ENCODE measurements at regions not wholly inside any gene's neighbourhood (a gene's known extent, or its start where the extent isn't known, plus 50 kb on each side); places are given as distances from the start of the nearest gene placed in this dataset.
"Not testable (repeated sequence)": the region's sequence is repeated elsewhere in the genome, so short reads cannot be mapped to it uniquely, and the experiment has no call there.

DNA sequence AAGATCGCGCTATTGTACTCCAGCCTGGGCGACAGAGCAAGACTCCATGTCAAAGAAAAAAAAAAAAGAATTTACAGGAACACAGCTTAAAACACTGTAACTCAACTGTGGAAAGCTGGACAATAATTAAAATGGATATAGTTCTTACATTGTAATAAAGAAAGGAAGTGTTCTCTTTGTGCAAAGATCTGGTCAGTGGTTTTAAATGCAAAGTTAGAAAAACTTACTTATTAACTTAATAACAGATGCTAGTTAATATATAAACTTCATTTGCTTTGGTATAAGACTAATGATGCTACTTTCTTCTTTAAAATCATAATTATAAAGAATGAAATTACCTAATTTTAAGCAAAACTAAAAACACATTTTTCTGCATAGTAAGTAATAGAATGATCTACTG lies 2024.1 kb upstream of the TENM3 start:
- no peak for DNase-seq

DNA sequence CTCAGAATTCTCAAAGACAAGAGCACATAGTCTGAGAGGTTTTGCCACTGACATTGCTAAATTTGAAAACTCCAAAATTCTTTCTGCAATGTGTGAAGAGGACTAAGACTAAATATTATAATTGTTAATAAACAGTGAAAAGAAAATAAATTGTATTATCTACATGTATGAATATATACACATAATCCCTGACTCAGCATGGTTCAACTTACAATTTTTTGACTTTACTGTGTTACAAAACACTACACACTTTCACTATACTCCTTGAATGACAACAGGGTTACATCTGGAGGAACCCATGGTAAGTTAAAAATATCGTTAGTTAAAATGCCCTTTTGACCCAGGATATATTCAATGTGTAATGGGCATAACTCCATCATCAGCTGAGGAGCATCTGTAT lies 2017.2 kb upstream of the TENM3 start:
- no peak for DNase-seq

DNA sequence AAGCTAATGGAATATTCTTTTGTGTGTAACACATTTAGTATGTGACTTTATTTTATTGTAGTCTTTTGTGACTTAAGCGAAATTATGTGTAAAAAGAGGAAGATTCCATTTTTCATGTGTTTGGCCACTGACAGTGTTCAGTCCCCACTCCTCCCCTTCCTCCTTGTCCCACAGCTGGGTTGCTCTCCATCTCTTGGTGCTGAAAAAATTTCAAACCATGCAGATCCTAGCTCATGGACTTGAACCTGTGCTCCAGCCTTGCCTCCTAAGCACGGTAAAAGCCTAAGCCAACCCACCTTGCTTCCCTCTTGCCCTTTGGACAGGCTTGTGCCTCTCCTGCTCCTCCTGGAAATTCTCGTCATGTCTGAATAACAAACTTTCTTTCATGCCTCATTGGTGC lies 2008.5 kb upstream of the TENM3 start:
- DNase-seq = no peak

DNA sequence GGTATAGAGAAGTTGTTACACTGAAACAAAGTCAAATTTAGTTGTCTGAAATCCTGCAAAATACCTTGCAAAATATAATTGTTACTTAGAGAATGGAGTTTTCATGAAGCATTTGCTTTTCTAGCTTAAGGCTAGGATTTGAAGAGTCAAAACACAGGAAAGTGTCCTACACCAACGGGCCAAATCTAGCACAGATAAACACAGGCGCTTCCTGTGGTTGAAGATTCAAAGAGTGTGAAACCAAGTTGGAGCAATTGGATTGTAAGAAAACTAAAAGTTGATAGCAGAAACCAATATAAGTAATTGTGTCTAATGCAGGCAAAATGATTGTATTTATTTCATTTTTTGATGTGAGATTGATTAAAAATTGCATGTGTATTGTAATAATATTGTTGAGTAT lies 2002.5 kb upstream of the TENM3 start:
- DNase-seq = no peak

DNA sequence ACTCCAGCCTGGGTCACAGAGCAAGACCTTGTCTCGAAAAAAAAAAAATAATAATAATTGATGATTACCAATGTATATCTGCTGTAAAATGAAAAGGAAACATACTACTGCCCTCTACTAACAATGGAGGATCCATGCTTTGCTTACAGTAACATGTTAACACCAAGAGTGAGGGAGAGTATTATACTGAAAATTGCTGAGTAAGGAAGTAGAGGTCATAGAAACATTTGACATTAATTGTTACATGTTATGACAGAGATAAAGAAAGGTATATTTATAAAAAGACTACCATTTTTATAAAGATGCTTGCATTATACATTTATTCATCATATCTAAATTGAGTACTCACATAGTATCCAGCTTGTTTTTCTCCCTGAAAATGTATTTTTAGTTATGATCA lies 1989.8 kb upstream of the TENM3 start:
- DNase-seq = no peak

DNA sequence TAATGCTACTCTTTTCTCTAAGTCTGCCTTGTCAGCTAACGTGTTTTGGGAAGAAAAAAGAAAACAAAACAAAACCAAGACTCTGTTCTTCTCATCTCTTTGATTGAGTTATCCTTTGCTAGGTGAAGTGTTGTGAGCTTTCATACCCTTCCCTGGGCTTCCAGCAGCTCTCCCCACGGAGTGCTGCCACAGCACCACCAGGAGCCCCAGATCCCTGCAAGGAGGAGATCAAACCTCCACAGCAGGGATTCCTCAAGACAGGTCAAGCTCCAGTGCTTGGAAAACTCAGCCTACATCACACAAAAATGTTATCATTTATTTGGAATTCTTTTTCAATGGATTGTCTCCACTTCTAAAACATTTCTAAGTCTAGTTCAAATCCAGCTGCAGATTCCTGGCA lies 1981.9 kb upstream of the TENM3 start:
- DNase-seq = no peak

DNA sequence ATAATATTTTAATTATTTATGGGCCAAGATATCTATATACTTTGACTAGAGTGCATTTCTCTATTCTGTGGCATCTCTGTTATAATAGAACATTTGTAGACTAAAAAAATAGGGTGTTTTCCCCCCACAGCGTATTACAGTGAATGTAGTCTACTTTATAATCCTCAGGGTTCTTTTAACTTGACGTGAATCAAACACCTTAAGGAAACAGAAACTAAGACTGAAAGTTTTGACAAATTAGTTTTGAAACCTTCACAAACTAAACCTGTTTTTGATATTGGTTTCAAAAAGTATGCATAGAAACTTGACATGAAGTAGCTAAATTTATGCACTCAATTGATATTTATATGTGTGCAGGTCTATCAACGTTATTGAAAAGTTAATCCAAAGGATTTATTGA lies 1963.1 kb upstream of the TENM3 start:
- DNase-seq = no peak

DNA sequence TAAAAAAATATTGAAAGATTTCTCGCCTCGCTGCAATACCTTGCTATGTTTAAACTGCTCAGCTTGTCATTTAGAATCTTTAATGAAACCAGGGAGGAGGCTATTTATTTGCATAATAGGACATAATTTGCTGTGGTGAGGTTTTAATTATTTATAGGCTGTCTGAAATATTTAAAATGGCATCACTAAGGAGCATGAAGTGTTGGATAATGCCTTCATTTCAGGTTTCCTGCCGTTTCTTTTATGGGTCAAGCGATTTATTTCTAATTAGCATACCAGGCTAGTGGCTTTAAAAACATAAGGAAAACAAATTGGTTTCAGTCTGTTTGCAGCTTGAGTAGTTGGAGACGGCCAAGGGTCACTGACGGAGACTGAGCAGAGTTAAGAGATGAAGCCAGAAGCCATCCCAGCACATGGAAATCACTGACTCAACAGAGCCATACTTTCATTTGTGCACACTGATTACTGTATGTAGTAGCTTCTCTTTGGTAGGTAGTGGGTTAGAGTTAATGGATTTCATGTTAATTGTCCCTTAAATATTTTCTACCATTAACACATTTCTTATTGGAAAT lies 1962.4 kb upstream of the TENM3 start:
- no peak for DNase-seq

DNA sequence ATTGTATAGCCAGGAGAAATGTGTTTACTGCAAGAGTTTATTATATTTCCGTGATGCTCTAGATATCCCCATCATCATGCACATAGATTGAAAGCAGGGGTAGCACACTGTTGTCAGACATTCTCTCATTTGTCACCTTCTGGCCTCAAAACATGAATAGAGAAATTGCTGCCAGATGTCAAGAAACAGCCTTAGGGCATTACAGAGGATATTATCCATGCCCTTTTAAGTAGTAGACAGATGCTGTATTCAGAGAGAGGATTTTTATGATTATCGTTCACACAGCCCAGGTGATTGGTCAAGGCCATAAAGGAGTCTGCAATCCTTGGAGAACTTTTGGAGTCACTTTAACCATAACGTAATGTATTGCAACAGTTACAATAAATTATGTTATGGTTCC lies 1961.5 kb upstream of the TENM3 start:
- DNase-seq = no peak

DNA sequence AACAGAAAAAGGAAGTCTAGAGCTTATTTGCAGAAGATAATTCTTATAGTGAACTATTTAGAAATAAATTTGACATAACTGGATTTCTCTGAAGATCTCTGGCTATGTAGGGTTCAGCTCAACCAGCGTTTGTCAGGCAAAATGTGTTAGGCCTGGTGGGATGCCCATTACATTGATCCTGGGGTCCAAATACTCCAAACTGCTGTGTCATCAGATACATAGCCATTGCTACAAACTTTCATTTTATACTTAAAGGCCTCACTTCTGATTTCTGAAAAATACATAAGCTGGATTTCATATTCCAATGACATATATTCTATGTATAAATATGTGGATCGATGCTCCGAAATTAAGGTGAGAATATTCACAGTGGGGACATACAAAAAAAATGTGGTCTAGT lies 1958.9 kb upstream of the TENM3 start:
- no peak for DNase-seq

DNA sequence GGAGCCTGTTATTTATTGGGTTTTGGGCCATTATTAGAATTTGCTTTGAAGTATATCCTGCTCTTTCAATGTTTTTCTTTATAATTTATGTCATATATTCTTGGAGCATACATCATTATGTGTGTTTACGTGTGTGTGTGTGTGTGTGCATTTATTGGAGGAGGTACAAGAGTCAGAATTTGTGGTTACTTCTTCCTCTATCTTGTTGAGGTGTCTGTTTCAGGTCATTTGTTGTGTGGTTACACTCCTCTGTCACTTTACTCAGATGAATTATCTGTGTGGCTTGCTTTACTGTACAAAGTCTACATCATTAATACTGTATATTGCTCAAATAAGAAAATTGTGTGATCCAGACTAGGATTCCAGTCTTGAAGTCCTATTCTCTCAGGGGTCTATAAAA lies 1957.4 kb upstream of the TENM3 start:
- no peak for DNase-seq

DNA sequence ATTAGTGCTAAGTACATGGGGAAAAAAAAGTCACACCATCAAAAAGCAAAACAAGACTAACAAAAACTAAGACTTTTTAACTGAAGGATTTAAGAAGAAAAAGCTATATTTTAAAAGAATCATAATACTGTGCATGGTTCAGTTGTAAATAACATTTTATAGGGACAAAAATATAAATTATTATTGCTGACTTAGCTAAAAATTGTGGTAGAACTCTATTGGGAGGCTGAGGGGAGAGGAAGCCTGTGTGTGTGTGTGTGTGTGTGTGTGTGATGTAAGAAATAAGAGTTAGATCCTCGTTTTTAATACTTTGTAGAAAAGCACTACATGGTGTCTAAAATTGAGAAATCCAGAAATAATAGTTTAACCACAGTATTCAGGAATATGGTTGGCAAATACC lies 1950.9 kb upstream of the TENM3 start:
- DNase-seq = no peak

DNA sequence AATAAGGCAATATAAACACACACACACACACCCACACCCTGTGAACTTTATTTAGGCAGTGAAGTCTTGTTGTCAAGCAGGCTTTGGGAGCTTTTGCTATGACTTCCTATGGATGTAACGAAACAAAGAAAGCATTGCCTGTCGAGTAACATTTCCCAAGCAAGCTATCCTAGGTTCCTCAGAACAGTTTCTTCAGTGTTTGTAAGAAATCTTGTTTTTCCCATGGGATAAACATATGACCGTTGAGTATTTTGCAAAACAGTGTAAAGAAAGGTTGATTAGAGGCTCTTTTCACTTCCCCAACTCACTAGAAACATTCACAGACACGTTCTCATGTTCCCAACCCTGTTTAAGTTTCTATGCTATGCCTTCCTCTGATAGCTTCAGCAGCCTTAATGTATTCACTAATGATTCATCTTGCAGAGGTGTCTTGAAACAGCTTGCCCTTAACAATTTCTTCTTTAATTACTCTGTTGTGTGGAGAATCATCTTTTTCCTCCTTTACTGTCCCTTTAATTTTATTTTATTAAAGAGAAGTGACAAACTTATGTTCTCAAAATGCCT lies 1947.1 kb upstream of the TENM3 start:
- DNase-seq = no peak

DNA sequence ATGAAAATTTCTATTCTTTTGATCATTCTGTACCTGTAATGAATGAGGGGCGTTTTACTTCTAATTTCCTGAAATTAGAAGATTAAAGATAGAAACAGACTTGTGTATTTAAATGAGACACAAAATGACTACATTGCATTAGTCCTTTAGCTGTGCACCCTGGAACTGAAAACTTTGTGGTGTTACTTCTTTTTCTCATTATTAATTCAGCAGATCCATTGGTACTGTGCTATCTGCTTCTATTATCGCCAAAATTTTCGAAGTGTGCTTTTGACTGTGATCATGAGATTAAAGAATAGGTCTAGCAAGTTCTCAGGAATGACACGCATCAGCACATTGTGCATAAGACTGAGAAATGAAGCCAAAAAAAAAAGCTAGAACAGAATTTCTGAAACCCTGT lies 1938.9 kb upstream of the TENM3 start:
- DNase-seq = no peak

DNA sequence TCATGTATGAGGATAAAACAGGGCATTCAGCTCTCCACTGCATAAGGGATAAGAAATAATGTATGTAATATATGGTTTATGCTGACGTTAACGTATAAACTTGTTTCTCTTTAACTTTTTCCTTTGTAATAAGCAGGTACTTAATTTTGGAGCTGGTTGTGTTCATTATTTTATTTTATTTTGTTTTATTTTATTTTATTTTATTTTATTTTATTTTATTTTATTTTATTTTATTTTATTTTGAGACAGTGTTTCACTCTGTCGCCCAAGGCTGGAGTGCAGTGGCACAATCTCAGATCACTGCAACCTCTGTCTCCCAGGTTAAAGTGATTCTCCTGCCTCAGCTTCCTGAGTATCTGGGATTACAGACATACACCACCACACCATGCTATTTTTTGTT lies 1932.6 kb upstream of the TENM3 start:
- DNase-seq = no peak

DNA sequence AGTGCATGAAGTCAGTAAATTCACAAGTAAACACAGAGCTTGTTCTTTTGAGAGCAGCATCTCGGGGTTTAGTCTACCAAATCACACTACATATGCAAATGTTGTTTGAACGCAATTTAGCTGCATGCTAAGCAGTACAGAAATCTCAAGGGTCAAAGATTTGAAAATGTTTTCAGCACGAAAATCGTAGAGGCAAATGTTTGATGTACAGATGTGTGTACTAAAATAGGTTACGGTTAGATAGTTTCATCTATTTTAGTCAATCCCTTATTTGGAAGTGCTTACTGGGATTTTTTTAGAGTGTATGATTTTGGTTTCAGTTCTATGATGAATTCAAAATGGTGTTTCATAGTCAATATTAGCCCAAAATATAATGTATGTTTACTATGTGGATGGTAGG lies 1928.2 kb upstream of the TENM3 start:
- no peak for DNase-seq

DNA sequence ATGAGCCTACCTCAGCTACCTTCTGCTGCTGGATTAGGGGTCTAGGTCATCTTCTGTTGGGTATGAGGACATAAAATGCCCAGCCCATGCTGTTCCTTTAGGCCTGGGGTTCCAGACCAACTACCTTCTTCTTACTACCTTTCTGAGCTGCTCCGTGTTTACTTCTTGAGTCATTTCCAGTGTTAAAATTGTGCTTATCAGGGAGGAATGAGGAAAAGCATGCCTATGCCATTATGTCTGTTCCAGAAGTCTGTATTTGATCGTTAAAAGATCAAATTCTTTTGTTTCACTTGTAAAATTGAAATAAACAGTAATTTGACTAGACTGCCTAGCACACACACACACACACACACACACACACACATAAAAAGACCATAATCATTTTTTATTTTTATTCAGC lies 1912.7 kb upstream of the TENM3 start:
- no peak for DNase-seq

DNA sequence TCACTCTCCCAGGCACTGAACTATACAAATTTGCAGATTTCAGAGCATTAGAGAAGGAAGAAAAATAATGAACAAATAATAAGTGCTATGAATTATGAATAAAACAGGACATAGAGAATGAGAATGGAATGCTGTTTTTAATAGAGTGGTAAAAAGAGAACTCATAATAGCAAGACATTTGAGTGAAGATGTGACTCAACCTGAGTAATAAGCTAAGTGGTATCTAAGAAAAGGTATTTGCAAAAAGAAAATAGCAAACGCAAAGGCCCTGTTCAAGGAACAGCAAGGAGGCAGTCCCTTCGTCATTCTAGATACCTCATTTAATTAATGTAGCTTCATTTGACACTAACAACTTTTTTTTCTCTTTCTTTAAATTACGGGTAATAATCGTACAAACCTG lies 1910.0 kb upstream of the TENM3 start:
- no peak for DNase-seq

DNA sequence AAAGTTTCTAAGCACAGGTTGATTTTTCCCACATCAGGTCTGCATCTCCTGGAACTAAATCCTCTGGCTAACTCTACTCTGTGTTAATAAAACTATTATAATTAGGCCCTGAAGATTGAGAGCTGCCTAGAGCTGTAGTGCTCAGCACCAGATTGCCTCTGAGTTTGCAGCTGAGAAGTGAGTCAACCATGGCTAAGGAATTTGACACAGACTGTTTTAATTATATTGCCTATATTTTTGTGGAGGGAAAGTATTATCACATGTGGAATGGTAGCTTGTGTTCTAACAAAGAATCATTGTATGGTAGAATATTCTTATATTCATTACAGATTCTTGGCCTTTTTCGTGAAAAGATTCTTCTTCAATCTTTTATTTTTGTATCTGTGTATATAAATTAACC lies 1907.6 kb upstream of the TENM3 start:
- DNase-seq = no peak

DNA sequence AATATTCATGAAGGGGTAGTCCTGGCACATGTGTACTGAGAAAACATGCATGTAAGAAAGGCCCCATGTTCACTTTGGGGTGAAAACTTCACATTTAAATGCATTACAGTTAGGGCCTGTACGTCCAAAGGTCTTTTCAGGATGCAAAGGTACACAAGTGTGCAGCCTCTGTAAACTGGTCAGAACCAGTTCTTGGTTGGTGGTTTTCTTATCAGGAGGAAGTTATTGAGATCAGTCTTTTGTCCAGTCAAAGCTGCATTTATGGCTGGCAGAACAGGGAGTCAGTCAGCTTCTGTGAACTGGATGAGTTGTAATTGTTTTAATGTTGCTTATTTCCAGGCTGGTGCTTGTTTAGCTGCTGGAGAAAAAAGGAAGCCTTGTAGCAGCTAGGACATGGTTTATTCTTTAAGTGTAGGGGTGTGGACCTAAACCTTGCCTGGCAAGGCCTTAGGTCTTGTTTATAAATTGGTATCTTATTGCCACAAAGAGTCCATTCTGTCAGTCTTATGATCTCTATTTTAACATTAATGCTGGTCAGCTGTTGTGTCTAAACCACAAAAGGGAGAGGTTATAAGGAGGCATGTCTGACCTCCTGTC lies 1906.6 kb upstream of the TENM3 start:
- DNase-seq = no peak

DNA sequence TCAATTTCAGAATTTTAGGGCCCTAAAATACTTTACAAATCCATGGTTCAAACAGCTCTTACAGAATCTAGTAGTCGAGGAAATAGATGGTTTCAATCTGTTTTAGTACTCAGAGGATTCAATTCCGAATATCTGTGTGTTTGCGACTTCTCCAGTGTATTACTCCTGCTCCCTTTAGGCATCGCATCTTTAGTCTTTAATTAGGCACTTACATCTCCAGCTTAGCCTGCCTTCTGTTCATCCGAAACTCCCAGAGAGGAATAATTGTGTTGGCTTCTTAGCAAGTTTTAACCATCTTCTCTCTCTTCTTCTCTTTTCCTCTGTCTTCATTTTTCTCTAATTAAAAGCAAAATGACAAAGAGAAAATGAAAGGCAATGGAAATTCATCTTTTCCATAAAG lies 1901.3 kb upstream of the TENM3 start:
- no peak for DNase-seq

DNA sequence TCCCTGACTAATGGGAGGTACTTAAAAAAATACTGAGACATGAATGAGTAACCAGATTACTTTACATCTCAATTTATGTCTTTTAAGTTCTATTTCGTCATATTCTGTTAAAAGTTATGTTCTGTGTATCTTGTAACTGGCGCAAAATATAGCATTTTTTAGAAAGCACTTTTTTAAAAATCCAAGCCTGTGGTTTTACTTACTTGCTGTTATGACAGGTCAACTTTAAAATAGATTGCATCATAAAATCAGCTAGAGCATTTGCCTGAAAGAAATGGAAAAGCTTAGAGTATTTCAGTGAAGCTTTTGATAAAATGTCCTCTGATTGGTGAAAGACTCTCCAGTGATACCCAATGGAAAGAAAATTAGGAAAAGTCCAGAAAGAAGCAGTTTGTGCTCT lies 1892.3 kb upstream of the TENM3 start:
- DNase-seq = no peak

DNA sequence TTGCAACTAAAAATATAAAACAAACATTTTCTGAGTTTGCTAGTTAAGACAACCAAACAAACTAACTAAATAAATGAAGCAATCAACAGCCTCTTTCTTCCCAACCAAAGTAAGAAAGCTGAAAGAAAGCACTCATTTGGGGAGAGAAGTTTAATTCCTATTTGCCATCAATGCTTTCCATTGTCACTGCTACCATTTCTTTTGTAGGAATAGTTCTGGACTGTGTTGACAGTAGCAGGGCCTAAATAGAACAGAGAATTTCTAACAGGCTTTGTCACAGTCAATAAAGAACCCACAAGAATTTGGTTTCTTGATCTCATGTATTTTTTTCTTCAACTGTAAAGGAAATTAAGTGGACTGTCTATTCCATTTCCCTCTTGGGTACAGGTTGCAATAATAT lies 1886.4 kb upstream of the TENM3 start:
- no peak for DNase-seq

DNA sequence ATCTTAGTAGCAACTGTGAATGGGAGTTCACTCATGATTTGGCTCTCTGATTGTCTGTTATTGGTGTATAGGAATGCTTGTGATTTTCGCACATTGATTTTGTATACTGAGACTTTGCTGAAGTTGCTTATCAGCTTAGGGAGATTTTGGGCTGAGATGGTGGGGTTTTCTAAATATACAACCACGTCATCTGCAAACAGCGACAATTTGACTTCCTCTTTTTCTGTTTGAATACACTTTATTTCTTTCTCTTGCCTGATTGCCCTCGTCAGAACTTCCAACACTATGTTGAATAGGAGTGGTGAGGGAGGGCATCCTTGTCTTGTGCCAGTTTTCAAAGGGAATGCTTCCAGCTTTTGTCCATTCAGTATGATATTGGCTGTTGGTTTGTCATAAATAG lies 1883.1 kb upstream of the TENM3 start:
- DNase-seq = not testable (repeated sequence)

DNA sequence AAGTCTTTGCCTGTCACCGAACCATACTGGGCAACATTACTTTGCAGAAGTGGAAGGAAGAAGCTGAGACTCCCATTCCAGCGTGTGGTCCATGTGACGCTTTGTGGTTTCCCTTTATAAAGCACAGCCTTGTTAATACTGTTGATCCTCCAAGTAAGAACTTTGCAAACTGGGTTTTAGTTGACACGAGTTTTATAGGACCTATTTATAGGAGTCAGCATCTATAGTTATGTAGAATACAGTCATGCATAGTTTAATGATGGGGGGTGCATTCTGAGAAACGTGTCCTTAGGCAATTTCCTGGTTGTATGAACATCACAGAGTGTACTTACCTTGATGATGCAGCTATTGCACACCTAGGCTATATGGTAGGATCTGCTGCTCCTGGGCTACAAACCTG lies 1879.4 kb upstream of the TENM3 start:
- no peak for DNase-seq

Data from activated CD4-positive, alpha-beta T cell treated with anti-CD3 and anti-CD28 coated beads for 1 hour (primary cell).